GM12872 (cell line): ENCODE measurements at regions not wholly inside any gene's neighbourhood (a gene's known extent, or its start where the extent isn't known, plus 50 kb on each side); places are given as distances from the start of the nearest gene placed in this dataset.

Source experiments
- TF ChIP-seq, protein P1 (sequence below): IDR thresholded peaks from 3 replicates; pipeline ENCODE4 v1.5.1; 2011; ENCODE audit warnings: low read depth, mild to moderate bottlenecking, low read length, moderate library complexity; ENCODE audit not compliant: insufficient read depth

DNA sequence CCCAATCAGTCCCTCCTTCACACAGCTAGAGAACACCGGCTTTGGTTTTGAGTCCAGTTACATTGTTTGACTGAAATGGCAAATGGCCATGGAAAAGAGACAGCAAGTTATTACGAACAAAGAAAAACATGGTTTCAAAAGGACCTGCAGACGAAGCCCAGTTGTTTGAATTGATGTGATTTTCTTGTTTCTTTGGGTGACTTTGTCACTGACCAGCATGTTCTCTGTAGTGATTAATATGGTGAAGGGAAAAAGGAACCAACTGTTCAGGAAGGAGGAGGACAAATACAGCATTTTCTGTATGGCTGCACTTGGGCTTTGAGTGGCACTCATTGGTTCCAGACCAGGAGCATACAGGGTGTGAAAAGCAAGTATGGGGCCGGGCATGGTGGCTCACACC lies 217.4 kb upstream of the TPM1 start:
- TF ChIP-seq, protein P1, sequence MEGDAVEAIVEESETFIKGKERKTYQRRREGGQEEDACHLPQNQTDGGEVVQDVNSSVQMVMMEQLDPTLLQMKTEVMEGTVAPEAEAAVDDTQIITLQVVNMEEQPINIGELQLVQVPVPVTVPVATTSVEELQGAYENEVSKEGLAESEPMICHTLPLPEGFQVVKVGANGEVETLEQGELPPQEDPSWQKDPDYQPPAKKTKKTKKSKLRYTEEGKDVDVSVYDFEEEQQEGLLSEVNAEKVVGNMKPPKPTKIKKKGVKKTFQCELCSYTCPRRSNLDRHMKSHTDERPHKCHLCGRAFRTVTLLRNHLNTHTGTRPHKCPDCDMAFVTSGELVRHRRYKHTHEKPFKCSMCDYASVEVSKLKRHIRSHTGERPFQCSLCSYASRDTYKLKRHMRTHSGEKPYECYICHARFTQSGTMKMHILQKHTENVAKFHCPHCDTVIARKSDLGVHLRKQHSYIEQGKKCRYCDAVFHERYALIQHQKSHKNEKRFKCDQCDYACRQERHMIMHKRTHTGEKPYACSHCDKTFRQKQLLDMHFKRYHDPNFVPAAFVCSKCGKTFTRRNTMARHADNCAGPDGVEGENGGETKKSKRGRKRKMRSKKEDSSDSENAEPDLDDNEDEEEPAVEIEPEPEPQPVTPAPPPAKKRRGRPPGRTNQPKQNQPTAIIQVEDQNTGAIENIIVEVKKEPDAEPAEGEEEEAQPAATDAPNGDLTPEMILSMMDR = no peak

DNA sequence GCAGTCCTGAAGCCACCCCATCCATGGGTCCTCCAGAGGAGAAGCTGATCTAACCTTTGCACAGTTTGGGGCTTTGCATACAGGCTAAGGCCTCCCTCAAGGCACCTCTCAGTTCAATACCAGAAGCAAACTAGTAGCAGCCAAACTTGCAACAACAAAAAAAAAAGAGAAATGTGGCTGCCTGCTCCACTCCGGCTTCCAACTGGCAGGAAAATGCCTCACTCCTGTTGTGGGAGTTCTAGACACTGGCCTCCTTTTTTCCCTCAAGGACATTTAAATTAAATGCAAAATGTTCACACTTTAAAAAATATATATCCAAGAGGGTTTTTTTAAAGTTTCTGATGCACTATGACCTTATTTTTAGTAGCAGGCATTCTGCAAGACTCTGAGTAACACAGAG lies 216.0 kb upstream of the TPM1 start:
- TF ChIP-seq, protein P1 = no peak

DNA sequence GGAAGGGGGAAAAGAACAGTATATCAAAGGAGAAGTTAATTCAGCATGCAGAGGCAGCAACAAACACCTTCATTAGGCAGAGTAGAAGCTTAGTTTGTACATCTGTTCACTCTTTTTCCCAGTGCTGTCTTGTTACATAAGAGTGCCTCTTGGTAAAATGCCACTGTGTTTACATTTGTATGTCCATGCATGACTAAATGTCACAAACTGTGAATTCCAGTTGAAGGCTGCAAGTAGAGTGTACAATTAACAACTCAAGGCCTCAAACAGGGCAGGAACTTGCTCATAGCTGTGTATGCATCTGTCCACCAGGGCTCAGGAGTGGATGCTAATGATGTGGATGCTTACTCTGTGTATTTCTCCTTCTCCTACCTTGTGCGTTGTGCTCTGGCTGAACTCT lies 214.2 kb upstream of the TPM1 start:
- TF ChIP-seq, protein P1 = no peak

DNA sequence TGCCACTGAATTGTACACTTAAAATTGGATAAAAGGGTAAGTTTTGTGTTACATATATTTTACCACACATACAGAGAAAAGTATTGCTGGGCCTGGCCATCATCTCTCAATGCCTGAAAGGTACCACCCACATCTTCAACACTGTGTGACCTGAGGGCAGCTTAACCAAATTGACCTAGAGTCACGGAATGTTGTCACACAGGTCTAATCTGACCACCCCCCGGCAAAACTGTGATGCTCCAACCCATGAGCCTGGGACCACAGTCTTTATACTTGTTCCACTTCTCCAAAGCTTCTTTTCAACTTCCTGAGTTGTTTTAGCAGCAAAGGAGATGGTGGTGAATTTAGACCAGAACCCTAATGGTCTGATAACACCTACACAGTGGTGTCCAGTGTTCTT lies 210.3 kb upstream of the TPM1 start:
- TF ChIP-seq, protein P1 = no peak

DNA sequence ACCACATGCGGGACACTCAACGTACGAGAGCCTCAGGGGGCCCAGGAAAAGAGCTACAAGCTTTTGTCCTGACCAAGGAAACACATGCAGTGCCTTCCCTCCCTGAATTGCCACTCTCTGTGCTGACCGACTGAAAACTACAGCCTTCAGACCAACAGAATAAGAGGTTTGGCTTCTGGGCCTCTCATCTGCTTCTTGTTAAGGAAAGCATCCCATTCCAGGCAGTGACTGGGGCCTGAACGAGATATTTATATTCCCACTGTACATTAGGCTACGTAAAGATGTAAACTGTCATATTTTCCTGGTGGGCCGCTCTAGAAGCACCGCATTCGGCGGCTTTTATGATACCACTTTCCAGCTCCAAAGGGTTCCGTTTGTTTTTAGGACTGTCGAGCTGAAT lies 208.9 kb upstream of the TPM1 start:
- TF ChIP-seq, protein P1 = no peak

DNA sequence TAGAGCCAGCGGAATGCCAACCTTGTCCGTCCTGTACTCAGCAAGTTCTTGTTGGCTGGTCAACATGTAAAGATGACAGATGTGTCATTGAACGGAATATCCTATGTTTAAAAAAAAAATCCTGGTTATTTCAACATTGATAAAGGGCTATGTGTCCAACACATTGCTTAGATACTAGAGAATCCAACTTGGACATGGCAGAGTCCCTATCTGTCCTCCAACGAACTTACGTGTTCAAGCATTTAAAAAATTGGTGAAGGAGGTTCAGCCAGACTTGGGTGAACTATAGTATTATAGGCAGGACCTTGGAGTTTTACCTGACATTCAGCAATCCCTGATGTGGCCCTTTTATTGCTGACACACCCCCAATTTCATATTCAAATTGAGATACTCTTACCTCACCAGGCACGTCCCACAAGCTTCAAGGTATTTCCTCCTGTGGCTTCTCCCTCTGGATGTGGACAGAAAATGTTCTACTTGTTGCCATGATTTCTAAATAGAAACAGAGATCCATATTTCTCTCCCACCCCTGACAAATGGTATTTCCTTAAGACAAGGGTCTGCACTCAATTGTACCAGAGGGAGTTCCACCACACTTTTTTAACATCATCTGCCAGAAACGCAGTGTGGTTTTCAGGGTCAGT lies 207.7 kb upstream of the TPM1 start:
- TF ChIP-seq, protein P1 = no peak

DNA sequence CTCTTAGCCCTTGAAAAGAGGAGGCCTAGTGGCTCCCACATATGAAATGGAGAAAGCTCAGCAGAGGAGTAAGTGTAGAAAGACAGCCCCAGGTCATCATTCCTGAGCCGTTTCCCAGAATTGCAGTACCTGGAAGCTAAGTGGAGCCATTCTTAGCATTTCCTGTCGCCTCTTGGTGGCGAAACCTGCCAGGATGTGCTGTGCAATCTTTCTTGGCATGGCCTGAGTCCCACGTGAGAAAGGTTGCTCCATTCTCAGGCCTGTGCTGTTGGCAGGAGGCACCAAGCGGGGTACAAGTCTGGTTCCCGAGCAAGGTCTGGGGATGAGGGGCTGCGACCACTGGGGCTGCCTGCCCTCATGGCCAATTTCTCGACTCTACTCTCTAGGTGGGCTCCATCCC lies 207.2 kb upstream of the TPM1 start:
- TF ChIP-seq, protein P1 = no peak
